ENCODE measurements at regions not wholly inside any gene's neighbourhood (a gene's known extent, or its start where the extent isn't known, plus 50 kb on each side); places are given as distances from the start of the nearest gene placed in this dataset.

GRCh38 chr6:90450268-90450953 is 136.5 kb downstream of the MAP3K7 start:
- TF ChIP-seq CREB5 (CRISPR knock-in tag; IDR thresholded peaks at IDR 0.05; ENCODE audit: low read depth) (no peak), ZFP30 (CRISPR knock-in tag; IDR thresholded peaks at IDR 0.05) (no peak), ARNTL (CRISPR knock-in tag; IDR thresholded peaks at IDR 0.05; ENCODE audit: borderline replicate concordance, low read depth) (no peak), CSDC2 (CRISPR knock-in tag; IDR thresholded peaks at IDR 0.05) (no peak), PPARA (CRISPR knock-in tag; IDR thresholded peaks at IDR 0.05; ENCODE audit: borderline replicate concordance) (no peak), RARB (CRISPR knock-in tag; IDR thresholded peaks at IDR 0.05) (no peak), ZNF8 (CRISPR knock-in tag; IDR thresholded peaks at IDR 0.05) (no peak), SNAI2 (CRISPR knock-in tag; IDR thresholded peaks at IDR 0.05) (no peak), ZFP3 (CRISPR knock-in tag; IDR thresholded peaks at IDR 0.05) (no peak), CSRNP3 (CRISPR knock-in tag; IDR thresholded peaks at IDR 0.05) (no peak), ISL1 (CRISPR knock-in tag; IDR thresholded peaks at IDR 0.05) (no peak), ZC3H10 (CRISPR knock-in tag; IDR thresholded peaks at IDR 0.05) (no peak)
- TF ChIP-seq, protein P1, sequence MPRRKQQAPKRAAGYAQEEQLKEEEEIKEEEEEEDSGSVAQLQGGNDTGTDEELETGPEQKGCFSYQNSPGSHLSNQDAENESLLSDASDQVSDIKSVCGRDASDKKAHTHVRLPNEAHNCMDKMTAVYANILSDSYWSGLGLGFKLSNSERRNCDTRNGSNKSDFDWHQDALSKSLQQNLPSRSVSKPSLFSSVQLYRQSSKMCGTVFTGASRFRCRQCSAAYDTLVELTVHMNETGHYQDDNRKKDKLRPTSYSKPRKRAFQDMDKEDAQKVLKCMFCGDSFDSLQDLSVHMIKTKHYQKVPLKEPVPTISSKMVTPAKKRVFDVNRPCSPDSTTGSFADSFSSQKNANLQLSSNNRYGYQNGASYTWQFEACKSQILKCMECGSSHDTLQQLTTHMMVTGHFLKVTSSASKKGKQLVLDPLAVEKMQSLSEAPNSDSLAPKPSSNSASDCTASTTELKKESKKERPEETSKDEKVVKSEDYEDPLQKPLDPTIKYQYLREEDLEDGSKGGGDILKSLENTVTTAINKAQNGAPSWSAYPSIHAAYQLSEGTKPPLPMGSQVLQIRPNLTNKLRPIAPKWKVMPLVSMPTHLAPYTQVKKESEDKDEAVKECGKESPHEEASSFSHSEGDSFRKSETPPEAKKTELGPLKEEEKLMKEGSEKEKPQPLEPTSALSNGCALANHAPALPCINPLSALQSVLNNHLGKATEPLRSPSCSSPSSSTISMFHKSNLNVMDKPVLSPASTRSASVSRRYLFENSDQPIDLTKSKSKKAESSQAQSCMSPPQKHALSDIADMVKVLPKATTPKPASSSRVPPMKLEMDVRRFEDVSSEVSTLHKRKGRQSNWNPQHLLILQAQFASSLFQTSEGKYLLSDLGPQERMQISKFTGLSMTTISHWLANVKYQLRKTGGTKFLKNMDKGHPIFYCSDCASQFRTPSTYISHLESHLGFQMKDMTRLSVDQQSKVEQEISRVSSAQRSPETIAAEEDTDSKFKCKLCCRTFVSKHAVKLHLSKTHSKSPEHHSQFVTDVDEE (CRISPR knock-in tag; IDR thresholded peaks at IDR 0.05): no peak
- no peak for ATAC-seq

GRCh38 chr6:90449311-90449710 is 137.6 kb downstream of the MAP3K7 start:
- no peak for ATAC-seq
- TF ChIP-seq ZFP3 (CRISPR knock-in tag; IDR thresholded peaks at IDR 0.05) (no peak), ESRRG (CRISPR knock-in tag; IDR thresholded peaks at IDR 0.05) (no peak), ISL1 (CRISPR knock-in tag; IDR thresholded peaks at IDR 0.05) (no peak), ZC3H10 (CRISPR knock-in tag; IDR thresholded peaks at IDR 0.05) (no peak), BACH2 (CRISPR knock-in tag; IDR thresholded peaks at IDR 0.05; ENCODE audit: borderline replicate concordance) (no peak), TCF4 (CRISPR knock-in tag; IDR thresholded peaks at IDR 0.05; ENCODE audit: borderline replicate concordance) (no peak), CSRNP3 (CRISPR knock-in tag; IDR thresholded peaks at IDR 0.05) (no peak), SNAI2 (CRISPR knock-in tag; IDR thresholded peaks at IDR 0.05) (no peak), ARNTL (CRISPR knock-in tag; IDR thresholded peaks at IDR 0.05; ENCODE audit: borderline replicate concordance, low read depth) (no peak), GLIS3 (CRISPR knock-in tag; IDR thresholded peaks at IDR 0.05) (no peak), ZNF8 (CRISPR knock-in tag; IDR thresholded peaks at IDR 0.05) (no peak), PPARA (CRISPR knock-in tag; IDR thresholded peaks at IDR 0.05; ENCODE audit: borderline replicate concordance) (no peak), TOX (CRISPR knock-in tag; IDR thresholded peaks at IDR 0.05; ENCODE audit: borderline replicate concordance) (no peak), ZNF565 (CRISPR knock-in tag; conservative IDR thresholded peaks at IDR 0.05; ENCODE audit: low read depth) (no peak), OSR1 (CRISPR knock-in tag; IDR thresholded peaks at IDR 0.05) (no peak)

- ATAC-seq: no peak
- TF ChIP-seq TOX (CRISPR knock-in tag; IDR thresholded peaks at IDR 0.05; ENCODE audit: borderline replicate concordance) (no peak), ZNF8 (CRISPR knock-in tag; IDR thresholded peaks at IDR 0.05) (no peak), ZFP3 (CRISPR knock-in tag; IDR thresholded peaks at IDR 0.05) (no peak), ISL1 (CRISPR knock-in tag; IDR thresholded peaks at IDR 0.05) (no peak), PATZ1 (CRISPR knock-in tag; IDR thresholded peaks at IDR 0.05; ENCODE audit: borderline replicate concordance) (no peak), OSR1 (CRISPR knock-in tag; IDR thresholded peaks at IDR 0.05) (no peak), CSRNP3 (CRISPR knock-in tag; IDR thresholded peaks at IDR 0.05) (no peak)
Observed at GRCh38 chr6:90448836-90449235, 138.0 kb downstream of the MAP3K7 start.

Measured in SK-N-SH treated with all-trans-retinoic acid at 6 μM for 48 hours (cell line).